Nephron progenitor cell (in vitro differentiated cells): ENCODE measurements at regions not wholly inside any gene's neighbourhood (a gene's known extent, or its start where the extent isn't known, plus 50 kb on each side); places are given as distances from the start of the nearest gene placed in this dataset.
A peak's percentile ranks its signal among the peaks of the same experiment; 100 is the strongest.
"Not testable (repeated sequence)": the region's sequence is repeated elsewhere in the genome, so short reads cannot be mapped to it uniquely, and the experiment has no call there.

Source experiments
- DNase-seq: peaks from one replicate; pipeline ENCODE4 v3.0.0; 2021
- H3K27ac Mint-ChIP-seq: 2 replicates; pipeline ENCODE4 v1.8.0; 2021; ENCODE audit warnings: mild to moderate bottlenecking, moderate library complexity, mixed read lengths
- H3K27me3 Mint-ChIP-seq: 2 replicates; pipeline ENCODE4 v1.8.0; 2021; ENCODE audit warnings: mild to moderate bottlenecking, low read depth, mixed read lengths; ENCODE audit not compliant: poor library complexity
- H3K36me3 Mint-ChIP-seq: 2 replicates; pipeline ENCODE4 v1.8.0; 2021; ENCODE audit warnings: low read depth, mixed read lengths
- H3K4me1 Mint-ChIP-seq: 2 replicates; pipeline ENCODE4 v1.8.0; 2021; ENCODE audit warnings: mixed read lengths
- H3K4me3 Mint-ChIP-seq: 2 replicates; pipeline ENCODE4 v1.8.0; 2021; ENCODE audit warnings: mild to moderate bottlenecking, moderate library complexity, mixed read lengths
- H3K9me3 Mint-ChIP-seq: 2 replicates; pipeline ENCODE4 v1.8.0; 2021; ENCODE audit warnings: mild to moderate bottlenecking, moderate library complexity, mixed read lengths
- CTCF ChIP-seq: fragments of 200-600 bp; sonication (generic); IDR thresholded peaks from 2 replicates; pipeline ENCODE4 v1.5.0; 2021; ENCODE audit warnings: antibody characterized with exemption

- peak overlapping the region; percentile 65 for H3K4me3 Mint-ChIP-seq
- H3K27ac Mint-ChIP-seq: peak overlapping the region; percentile 34
- H3K36me3 Mint-ChIP-seq: peaks cover 5% of the 10 kb centered on the region
Measured at GRCh38 chr7:149625340-149625946, 127.8 kb upstream of the ZNF746 start.

GRCh38 chr7:149624419-149625339, 127.1 kb upstream of the ZNF746 start:
- peak; percentile 92 for TF ChIP-seq CTCF
- Mint-ChIP-seq H3K27me3 (no peaks in the 10 kb centered on the region), H3K36me3 (peaks cover 11% of the 10 kb centered on the region), H3K9me3 (no peaks in the 10 kb centered on the region), H3K4me1 (peaks cover 57% of the 10 kb centered on the region), H3K4me3 (peak overlapping the region; percentile 87), H3K27ac (no peak overlapping the region)
- DNase-seq: peak; percentile 98

More at GRCh38 chr7:149625340-149625946, 127.8 kb upstream of the ZNF746 start:
- peak; percentile 68 for TF ChIP-seq CTCF
- DNase-seq: peak; percentile 67
- Mint-ChIP-seq H3K9me3 (no peaks in the 10 kb centered on the region), H3K4me1 (peaks cover 57% of the 10 kb centered on the region), H3K27me3 (no peaks in the 10 kb centered on the region)

- TF ChIP-seq CTCF: no peak
- H3K4me3 Mint-ChIP-seq: peak overlapping the region; percentile 97
- H3K4me1 Mint-ChIP-seq: peaks cover 57% of the 10 kb centered on the region
- H3K27ac Mint-ChIP-seq: peak overlapping the region; percentile 92
- peaks cover 18% of the 10 kb centered on the region for H3K36me3 Mint-ChIP-seq
- H3K9me3 Mint-ChIP-seq: no peaks in the 10 kb centered on the region
- no peaks in the 10 kb centered on the region for H3K27me3 Mint-ChIP-seq
- DNase-seq: peak; percentile 42
Measured at GRCh38 chr7:149624006-149624405, 126.4 kb upstream of the ZNF746 start.

- H3K36me3 Mint-ChIP-seq: peaks cover 22% of the 10 kb centered on the region
- not testable (repeated sequence) for H3K9me3 Mint-ChIP-seq, H3K27me3 Mint-ChIP-seq
- peaks cover 51% of the 10 kb centered on the region for H3K4me1 Mint-ChIP-seq
- peak overlapping the region; percentile 92 for H3K27ac Mint-ChIP-seq
- peak overlapping the region; percentile 97 for H3K4me3 Mint-ChIP-seq
- DNase-seq: peak; percentile 25
Measured at GRCh38 chr7:149623262-149623997, 125.8 kb upstream of the ZNF746 start.

- Mint-ChIP-seq H3K4me1 (peaks cover 43% of the 10 kb centered on the region), H3K4me3 (peak overlapping the region; percentile 97), H3K36me3 (peaks cover 30% of the 10 kb centered on the region), H3K27me3 (no peaks in the 10 kb centered on the region), H3K27ac (no peak overlapping the region), H3K9me3 (no peaks in the 10 kb centered on the region)
- DNase-seq: no peak
- TF ChIP-seq CTCF: no peak
Measured at GRCh38 chr7:149622444-149623210, 125.0 kb upstream of the ZNF746 start.
